GM12872 (cell line): ENCODE measurements at regions not wholly inside any gene's neighbourhood (a gene's known extent, or its start where the extent isn't known, plus 50 kb on each side); places are given as distances from the start of the nearest gene placed in this dataset.

Source experiments
- TF ChIP-seq, protein P1 (sequence below): IDR thresholded peaks from 3 replicates; pipeline ENCODE4 v1.5.1; 2011; ENCODE audit warnings: low read depth, mild to moderate bottlenecking, low read length, moderate library complexity; ENCODE audit not compliant: insufficient read depth

DNA sequence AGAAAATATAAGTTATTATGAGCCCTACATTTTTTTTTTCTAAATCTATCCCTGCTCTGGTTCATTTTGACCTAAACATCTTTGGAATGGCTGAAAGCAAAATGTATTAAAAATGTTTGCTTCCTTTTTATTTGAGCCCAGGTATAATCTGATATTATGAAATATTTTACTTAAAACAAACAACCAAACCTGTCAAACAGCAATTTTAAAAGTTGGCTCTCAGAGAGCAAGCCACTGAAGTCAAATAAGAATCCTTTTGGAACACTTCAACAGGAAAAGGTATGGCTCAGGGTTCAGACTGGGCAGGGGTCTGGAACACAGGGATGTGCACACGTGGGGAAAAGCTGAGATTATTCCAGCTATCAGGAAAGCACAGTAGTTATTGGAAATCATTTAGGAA, 782.9 kb downstream of the CCSER2 start:
- TF ChIP-seq, protein P1, sequence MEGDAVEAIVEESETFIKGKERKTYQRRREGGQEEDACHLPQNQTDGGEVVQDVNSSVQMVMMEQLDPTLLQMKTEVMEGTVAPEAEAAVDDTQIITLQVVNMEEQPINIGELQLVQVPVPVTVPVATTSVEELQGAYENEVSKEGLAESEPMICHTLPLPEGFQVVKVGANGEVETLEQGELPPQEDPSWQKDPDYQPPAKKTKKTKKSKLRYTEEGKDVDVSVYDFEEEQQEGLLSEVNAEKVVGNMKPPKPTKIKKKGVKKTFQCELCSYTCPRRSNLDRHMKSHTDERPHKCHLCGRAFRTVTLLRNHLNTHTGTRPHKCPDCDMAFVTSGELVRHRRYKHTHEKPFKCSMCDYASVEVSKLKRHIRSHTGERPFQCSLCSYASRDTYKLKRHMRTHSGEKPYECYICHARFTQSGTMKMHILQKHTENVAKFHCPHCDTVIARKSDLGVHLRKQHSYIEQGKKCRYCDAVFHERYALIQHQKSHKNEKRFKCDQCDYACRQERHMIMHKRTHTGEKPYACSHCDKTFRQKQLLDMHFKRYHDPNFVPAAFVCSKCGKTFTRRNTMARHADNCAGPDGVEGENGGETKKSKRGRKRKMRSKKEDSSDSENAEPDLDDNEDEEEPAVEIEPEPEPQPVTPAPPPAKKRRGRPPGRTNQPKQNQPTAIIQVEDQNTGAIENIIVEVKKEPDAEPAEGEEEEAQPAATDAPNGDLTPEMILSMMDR = no peak

DNA sequence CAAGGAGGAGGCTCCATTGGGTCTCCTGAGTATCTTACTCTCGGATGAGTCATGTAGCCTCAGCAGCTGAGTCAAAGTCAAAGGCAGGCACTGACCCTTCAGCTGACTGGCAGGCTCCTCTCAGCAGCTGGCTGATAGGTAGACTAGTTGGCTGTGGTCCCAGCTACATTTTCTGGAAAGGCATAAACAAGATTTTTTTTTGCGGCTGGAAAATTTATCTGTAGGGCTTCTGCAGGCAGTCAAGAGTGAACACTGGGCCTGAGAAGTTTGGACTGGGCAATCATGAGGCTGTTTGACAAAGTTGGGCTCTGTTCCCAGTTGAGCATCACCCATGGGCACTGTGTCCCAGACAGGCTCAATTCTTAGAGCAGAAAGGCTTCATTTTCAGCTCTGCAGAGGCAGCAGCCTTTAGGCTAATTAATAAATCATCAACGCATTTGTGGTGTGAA, 796.2 kb downstream of the CCSER2 start:
- TF ChIP-seq, protein P1 = no peak

DNA sequence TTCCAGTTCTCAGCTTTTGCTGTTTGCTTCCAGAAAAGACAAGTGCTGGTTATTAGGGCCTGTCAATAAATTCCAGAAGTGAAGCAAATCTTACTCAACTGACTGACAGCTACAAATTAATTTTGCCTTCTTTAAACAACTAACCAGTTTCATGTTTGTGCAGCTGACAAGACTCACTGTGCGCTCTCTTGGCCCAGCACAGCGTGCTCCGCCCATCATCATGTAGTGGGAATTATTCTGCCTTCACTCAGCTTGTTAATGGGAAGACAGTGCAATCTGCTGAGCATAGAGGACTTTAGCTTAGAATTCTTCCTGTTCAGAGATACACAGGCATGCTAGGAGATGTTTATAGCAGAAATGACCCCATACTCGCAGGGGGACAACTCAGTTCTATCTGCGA, 808.9 kb downstream of the CCSER2 start:
- TF ChIP-seq, protein P1 = no peak

DNA sequence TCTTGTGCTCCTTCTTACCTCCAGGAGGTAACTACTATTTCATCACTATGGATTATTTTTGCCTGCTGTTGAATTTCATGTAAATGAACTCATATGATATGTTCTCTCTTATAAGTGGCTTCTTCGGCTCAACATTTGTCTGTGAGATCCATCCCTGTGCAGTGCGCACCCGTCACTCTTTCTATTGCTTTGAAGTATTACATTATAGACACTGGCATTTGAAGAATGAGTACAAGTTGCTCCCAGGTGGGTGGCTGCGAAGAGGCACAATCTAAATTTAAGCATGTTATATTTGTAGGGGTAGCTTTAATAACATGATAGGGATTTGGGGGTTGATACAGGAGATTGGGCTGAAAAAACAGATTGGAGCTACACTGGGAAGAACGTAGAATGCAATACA, 809.7 kb downstream of the CCSER2 start:
- TF ChIP-seq, protein P1 = no peak

DNA sequence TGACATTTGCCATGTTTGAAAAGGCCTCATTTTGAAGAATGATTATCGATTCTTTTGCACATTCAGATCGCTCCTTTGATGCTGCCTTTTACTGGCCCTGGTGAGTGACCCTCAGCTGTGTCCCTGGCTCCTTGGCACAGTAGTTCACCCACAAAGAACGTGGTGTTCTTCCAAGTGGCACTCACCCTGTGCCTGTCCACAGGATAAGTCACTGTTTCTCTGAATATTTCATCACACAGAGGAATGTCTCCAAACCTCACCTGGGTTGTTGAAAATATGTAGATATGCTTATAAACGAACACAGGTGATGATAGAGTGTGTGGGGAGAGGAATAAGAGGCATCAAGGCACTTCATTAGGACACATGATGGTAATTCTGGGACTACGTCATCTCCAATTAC, 810.7 kb downstream of the CCSER2 start:
- TF ChIP-seq, protein P1 = no peak

DNA sequence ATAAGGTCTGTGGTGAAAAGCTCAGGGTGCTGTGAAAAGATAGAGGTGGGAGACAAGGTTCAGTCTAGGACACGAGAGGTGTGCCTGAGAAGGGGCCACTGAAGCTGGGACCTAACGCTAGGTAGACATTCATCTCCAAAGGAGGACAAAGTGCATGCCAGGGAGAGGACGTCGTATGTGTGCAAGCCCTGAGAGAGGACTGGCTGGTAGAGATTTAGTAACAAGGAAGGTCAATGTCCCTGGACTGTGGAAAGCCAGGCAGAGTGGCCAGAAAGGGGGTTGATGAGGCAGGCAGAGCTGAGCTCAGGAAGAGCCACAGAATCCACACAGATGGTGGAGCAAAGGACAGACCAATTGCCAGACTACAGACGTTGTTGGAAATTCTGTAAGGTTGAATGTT, 817.6 kb downstream of the CCSER2 start:
- TF ChIP-seq, protein P1 = no peak

DNA sequence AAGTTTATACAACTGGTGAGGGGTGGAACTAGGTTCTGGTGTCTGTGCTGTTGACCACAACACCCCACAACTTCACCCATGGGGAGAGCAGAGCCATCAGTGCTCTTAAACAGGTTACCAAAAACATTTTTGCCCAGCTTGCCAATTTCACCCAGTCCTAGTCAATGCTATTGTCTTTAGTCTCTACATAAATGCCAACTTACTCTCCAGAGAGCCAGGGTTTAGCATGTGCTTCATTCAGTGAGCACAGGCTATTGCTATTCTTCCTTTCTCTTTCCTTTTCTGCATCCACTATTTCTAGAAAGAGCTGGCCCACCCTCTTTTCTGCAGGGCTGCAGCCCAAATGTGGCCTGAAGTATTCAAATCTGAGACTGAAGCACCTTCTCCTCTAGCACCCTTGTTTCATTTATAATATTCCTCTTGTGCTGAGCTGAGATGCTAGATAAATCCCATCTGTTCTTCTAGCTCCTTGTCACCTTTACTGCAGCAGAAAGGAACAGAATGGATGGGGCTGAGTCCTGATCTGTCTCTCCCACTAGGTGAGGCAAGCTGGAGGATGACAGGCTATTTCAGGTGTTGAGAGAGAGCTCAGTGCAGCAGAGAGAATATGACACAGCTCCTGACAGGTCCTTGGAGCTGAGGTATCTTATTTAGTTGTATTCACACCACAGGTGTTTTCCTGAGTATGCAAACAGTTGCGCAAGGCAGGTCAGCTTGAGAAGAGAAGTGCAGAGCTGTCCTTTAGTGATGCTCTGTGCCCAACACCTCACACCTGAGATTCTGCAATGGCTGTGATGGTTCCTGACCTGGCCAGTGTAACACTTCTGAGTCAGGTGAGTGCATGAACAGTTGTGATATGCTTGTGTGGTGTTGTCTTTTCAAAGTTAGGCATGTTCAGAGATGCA, 819.2 kb downstream of the CCSER2 start:
- TF ChIP-seq, protein P1 = no peak
